ENCODE measurements at regions not wholly inside any gene's neighbourhood (a gene's known extent, or its start where the extent isn't known, plus 50 kb on each side); places are given as distances from the start of the nearest gene placed in this dataset.

- ChIA-PET POLR2A (ENCODE audit: low non-redundant PET) (no interaction called here), CTCF (no interaction called here)
- TF ChIP-seq CTCF (conservative IDR thresholded peaks at IDR 0.05; ENCODE audit: low read depth, low read length) (no peak), EZH2 (IDR thresholded peaks at IDR 0.05; ENCODE audit: borderline replicate concordance, low read depth, low read length, poor library complexity, severe bottlenecking) (no peak)
- no TSS peak for BruUV-seq (replicated peaks)
- intact Hi-C loops (cut with micrococcal nuclease; ENCODE audit: unreplicated experiment), result no loop called here
- no peak overlapping the region for H3K4me3 ChIP-seq (ENCODE audit: low read depth, low read length, poor library complexity, severe bottlenecking)
- peaks cover 74% of the 10 kb centered on the region for H3K27me3 ChIP-seq (replicated peaks; ENCODE audit: insufficient read depth, low read depth, low read length, poor library complexity)
- no peak for DNase-seq (ENCODE audit: low spot score)
- no peaks in the 10 kb centered on the region for H3K36me3 ChIP-seq (ENCODE audit: insufficient read depth, low read length, poor library complexity, severe bottlenecking)
- H3K9me3 ChIP-seq (ENCODE audit: low read depth, low read length, poor library complexity, severe bottlenecking), result no peaks in the 10 kb centered on the region
- no peaks in the 10 kb centered on the region for H3K4me1 ChIP-seq (ENCODE audit: insufficient read depth, low read length, poor library complexity, severe bottlenecking)
- no peak overlapping the region for H3K27ac ChIP-seq (ENCODE audit: low read depth, low read length, poor library complexity, severe bottlenecking)
Measured at GRCh38 chr15:88745696-88746095, 57.5 kb upstream of the ACAN start.

- POLR2A ChIA-PET (ENCODE audit: low non-redundant PET), result no interaction called here
- no peaks in the 10 kb centered on the region for H3K36me3 ChIP-seq (ENCODE audit: insufficient read depth, low read length, poor library complexity, severe bottlenecking)
- no peaks in the 10 kb centered on the region for H3K4me1 ChIP-seq (ENCODE audit: insufficient read depth, low read length, poor library complexity, severe bottlenecking)
- intact Hi-C loops (cut with micrococcal nuclease; ENCODE audit: unreplicated experiment), result no loop called here
- no TSS peak for BruUV-seq (replicated peaks)
- TF ChIP-seq EZH2 (IDR thresholded peaks at IDR 0.05; ENCODE audit: borderline replicate concordance, low read depth, low read length, poor library complexity, severe bottlenecking) (no peak), CTCF (conservative IDR thresholded peaks at IDR 0.05; ENCODE audit: low read depth, low read length) (no peak)
- H3K9me3 ChIP-seq (ENCODE audit: low read depth, low read length, poor library complexity, severe bottlenecking), result no peaks in the 10 kb centered on the region
- H3K4me3 ChIP-seq (ENCODE audit: low read depth, low read length, poor library complexity, severe bottlenecking), result no peak overlapping the region
- DNase-seq (ENCODE audit: low spot score), result no peak
- H3K27me3 ChIP-seq (replicated peaks; ENCODE audit: insufficient read depth, low read depth, low read length, poor library complexity), result peaks cover 70% of the 10 kb centered on the region
- H3K27ac ChIP-seq (ENCODE audit: low read depth, low read length, poor library complexity, severe bottlenecking), result no peak overlapping the region
- CTCF ChIA-PET, result no interaction called here
Measured at GRCh38 chr15:88746451-88746850, 56.8 kb upstream of the ACAN start.

GRCh38 chr15:88747111-88747510 lies 56.1 kb upstream of the ACAN start:
- intact Hi-C loops (cut with micrococcal nuclease; ENCODE audit: unreplicated experiment), result no loop called here
- ChIA-PET POLR2A (ENCODE audit: low non-redundant PET) (no interaction called here), CTCF (no interaction called here)
- Histone ChIP-seq H3K36me3 (ENCODE audit: insufficient read depth, low read length, poor library complexity, severe bottlenecking) (no peaks in the 10 kb centered on the region), H3K4me3 (ENCODE audit: low read depth, low read length, poor library complexity, severe bottlenecking) (no peak overlapping the region), H3K9me3 (ENCODE audit: low read depth, low read length, poor library complexity, severe bottlenecking) (no peaks in the 10 kb centered on the region), H3K4me1 (ENCODE audit: insufficient read depth, low read length, poor library complexity, severe bottlenecking) (no peaks in the 10 kb centered on the region), H3K27me3 (replicated peaks; ENCODE audit: insufficient read depth, low read depth, low read length, poor library complexity) (peaks cover 70% of the 10 kb centered on the region), H3K27ac (ENCODE audit: low read depth, low read length, poor library complexity, severe bottlenecking) (no peak overlapping the region)
- no peak for TF ChIP-seq CTCF (conservative IDR thresholded peaks at IDR 0.05; ENCODE audit: low read depth, low read length)
- TF ChIP-seq EZH2 (IDR thresholded peaks at IDR 0.05; ENCODE audit: borderline replicate concordance, low read depth, low read length, poor library complexity, severe bottlenecking), result no peak
- no peak for DNase-seq (ENCODE audit: low spot score)
- no TSS peak for BruUV-seq (replicated peaks)
